ENCODE measurements at regions not wholly inside any gene's neighbourhood (a gene's known extent, or its start where the extent isn't known, plus 50 kb on each side); places are given as distances from the start of the nearest gene placed in this dataset.

DNA sequence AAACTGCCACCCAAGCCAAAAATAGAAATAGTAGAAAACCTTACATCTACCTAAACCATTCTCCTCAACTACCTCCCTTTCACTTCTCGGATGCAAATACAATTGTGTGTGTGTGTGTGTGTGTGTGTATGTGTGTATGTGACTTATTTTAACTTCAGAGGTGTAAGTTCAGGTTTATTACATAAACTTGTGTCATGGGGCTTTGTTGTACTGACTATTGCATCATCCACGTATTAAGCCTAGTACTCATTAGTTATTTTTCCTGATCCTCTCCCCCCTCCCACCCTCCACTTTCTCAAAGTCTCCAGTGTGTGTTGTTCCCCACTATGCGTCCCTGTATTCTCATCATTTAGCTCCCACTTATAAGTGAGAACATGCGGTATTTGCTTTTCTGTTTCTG is 592.5 kb upstream of the ATP2B1 start:
- no peaks in the 10 kb centered on the region for H3K36me3 Mint-ChIP-seq
- ATAC-seq (no peak), DNase-seq (no peak)
- no peaks in the 10 kb centered on the region for H3K9me3 Mint-ChIP-seq
- H3K4me3 ChIP-seq (ENCODE audit: low read length): no peak overlapping the region
- H3K27ac ChIP-seq (ENCODE audit: low read depth, low read length): no peak overlapping the region
- H3K27ac Mint-ChIP-seq: peak overlapping the region in 1 of 9 donors; percentile 47
- no peaks in the 10 kb centered on the region for H3K36me3 ChIP-seq (ENCODE audit: control insufficient read depth in 2 of 3, insufficient read depth in 3 of 3, low read length in 3 of 3)
- peaks cover 0 to 5% of the 10 kb centered on the region in 2 donors for H3K4me1 ChIP-seq (ENCODE audit: control insufficient read depth in 2 of 2, insufficient read depth in 2 of 2, low read length in 2 of 2)
- H3K27me3 ChIP-seq (ENCODE audit: control insufficient read depth in 2 of 2, insufficient read depth in 2 of 2, low read length in 2 of 2): no peaks in the 10 kb centered on the region
- ChIA-PET CTCF (no interaction called here), POLR2A (interaction anchor here (0.6 kb wide), 2 partner anchors 616 to 1057 kb away, joined by 3 read pairs; no protein-coding TSS in a partner anchor)
- peaks cover 2 to 17% (median 14%) of the 10 kb centered on the region in 5 donors for H3K27me3 Mint-ChIP-seq
- peaks cover 0 to 16% (median 5%) of the 10 kb centered on the region in 7 donors for H3K4me1 Mint-ChIP-seq
- H3K9me3 ChIP-seq (ENCODE audit: control insufficient read depth in 2 of 3, low read length in 3 of 3): no peaks in the 10 kb centered on the region
- intact Hi-C loops (cut with micrococcal nuclease): no loop called here
- no peak overlapping the region for H3K4me3 Mint-ChIP-seq

DNA sequence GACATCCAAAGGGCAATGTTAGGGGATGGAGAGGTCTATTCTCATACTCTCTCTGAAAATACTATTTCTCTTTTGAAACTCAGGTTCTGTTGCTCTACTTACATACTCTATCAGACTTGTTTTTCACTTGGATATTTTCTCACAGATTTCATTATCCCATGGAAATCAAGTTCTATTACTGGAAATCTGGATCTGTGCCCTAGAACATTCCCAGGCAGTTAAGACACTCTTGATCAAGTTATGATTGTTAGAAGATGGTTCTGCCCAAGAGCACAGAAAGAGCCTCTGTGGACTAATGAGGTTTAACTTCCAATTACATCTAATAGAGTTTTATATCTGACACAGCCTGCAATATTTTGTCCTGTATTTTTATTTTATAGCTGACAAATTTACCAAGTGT is 591.0 kb upstream of the ATP2B1 start:
- DNase-seq (no peak), ATAC-seq (no peak)
- Histone ChIP-seq H3K27ac (ENCODE audit: low read depth, low read length) (peak overlapping the region; percentile 33), H3K4me1 (ENCODE audit: control insufficient read depth in 2 of 2, insufficient read depth in 2 of 2, low read length in 2 of 2) (peaks cover 0 to 5% of the 10 kb centered on the region in 2 donors), H3K4me3 (ENCODE audit: low read length) (peak overlapping the region; percentile 45), H3K27me3 (ENCODE audit: control insufficient read depth in 2 of 2, insufficient read depth in 2 of 2, low read length in 2 of 2) (no peaks in the 10 kb centered on the region), H3K36me3 (ENCODE audit: control insufficient read depth in 2 of 3, insufficient read depth in 3 of 3, low read length in 3 of 3) (no peaks in the 10 kb centered on the region), H3K9me3 (ENCODE audit: control insufficient read depth in 2 of 3, low read length in 3 of 3) (no peaks in the 10 kb centered on the region)
- Mint-ChIP-seq H3K27ac (peak overlapping the region in 7 of 9 donors; percentile 4 to 87 (median 58)), H3K27me3 (peaks cover 6 to 21% (median 14%) of the 10 kb centered on the region in 5 donors), H3K4me3 (peak overlapping the region; percentile 62 to 84 (median 71)), H3K9me3 (no peaks in the 10 kb centered on the region), H3K36me3 (no peaks in the 10 kb centered on the region), H3K4me1 (peaks cover 0 to 16% (median 5%) of the 10 kb centered on the region in 7 donors)
- intact Hi-C loops (cut with micrococcal nuclease): no loop called here
- CTCF ChIA-PET: no interaction called here
- POLR2A ChIA-PET: no interaction called here

DNA sequence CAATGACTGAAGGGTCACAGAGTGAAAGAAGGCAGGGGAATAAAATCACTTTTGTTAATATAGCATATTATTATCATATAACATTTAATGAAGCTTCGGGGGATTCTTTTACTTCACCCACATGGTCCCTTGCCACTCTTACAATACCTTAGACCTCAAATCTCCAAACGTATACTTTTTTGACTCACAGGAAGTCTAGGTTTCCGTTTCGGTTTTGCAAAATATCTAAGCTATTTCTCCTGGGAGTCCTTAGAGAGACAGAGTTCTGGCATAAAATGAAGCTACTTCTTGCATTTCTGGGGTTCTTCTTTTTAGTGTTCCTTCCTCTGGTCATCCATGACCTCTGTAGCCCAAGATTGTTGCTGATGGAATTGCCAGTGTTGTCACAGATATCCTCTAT is 590.5 kb upstream of the ATP2B1 start:
- peak overlapping the region; percentile 33 for H3K27ac ChIP-seq (ENCODE audit: low read depth, low read length)
- Mint-ChIP-seq H3K27me3 (peaks cover 6 to 21% (median 14%) of the 10 kb centered on the region in 5 donors), H3K9me3 (no peaks in the 10 kb centered on the region), H3K4me3 (peak overlapping the region; percentile 62 to 84 (median 71)), H3K36me3 (no peaks in the 10 kb centered on the region), H3K27ac (peak overlapping the region in 7 of 9 donors; percentile 4 to 87 (median 58)), H3K4me1 (peaks cover 0 to 16% (median 5%) of the 10 kb centered on the region in 7 donors)
- H3K27me3 ChIP-seq (ENCODE audit: control insufficient read depth in 2 of 2, insufficient read depth in 2 of 2, low read length in 2 of 2): no peaks in the 10 kb centered on the region
- peak; percentile 37 for ATAC-seq
- DNase-seq: peak in 1 of 9 donors; percentile 18
- peaks cover 0 to 5% of the 10 kb centered on the region in 2 donors for H3K4me1 ChIP-seq (ENCODE audit: control insufficient read depth in 2 of 2, insufficient read depth in 2 of 2, low read length in 2 of 2)
- POLR2A ChIA-PET: no interaction called here
- CTCF ChIA-PET: interaction anchor here (0.7 kb wide), 1 partner anchor 566 kb away, joined by 4 read pairs; no protein-coding TSS in a partner anchor
- H3K9me3 ChIP-seq (ENCODE audit: control insufficient read depth in 2 of 3, low read length in 3 of 3): no peaks in the 10 kb centered on the region
- no peaks in the 10 kb centered on the region for H3K36me3 ChIP-seq (ENCODE audit: control insufficient read depth in 2 of 3, insufficient read depth in 3 of 3, low read length in 3 of 3)
- intact Hi-C loops (cut with micrococcal nuclease): no loop called here
- H3K4me3 ChIP-seq (ENCODE audit: low read length): peak overlapping the region; percentile 45

DNA sequence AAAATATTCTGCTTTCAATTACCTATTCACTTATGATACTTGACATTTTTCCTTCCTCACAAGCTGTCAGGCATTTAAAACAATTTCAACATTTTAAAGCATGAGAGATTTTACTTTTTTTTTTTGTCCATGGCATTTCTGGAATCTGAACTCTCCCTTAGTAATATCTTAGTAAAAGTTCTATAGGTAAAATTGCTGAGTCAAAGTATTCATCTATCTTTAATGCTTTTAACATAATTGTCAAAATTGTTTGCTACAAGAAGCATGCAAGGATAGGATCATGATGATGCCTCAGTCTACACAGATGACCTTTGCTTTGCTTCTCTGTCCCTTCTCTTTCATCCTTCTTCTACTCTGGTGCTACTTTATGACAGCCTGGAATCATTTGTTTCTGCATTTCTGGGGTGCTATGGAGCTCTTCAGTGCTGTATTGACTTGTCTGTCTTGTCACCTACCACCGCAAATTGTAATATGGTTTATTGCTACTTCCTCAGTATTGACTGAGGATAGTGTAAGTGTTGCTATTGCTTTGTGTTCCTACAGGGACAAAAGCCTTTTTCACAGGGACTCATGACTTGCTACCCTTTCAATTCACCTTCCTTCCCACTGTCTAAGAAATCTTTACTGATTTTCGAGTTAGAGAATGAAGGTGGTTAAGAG is 589.8 kb upstream of the ATP2B1 start:
- Histone ChIP-seq H3K4me1 (ENCODE audit: control insufficient read depth in 2 of 2, insufficient read depth in 2 of 2, low read length in 2 of 2) (peaks cover 0 to 5% of the 10 kb centered on the region in 2 donors), H3K27me3 (ENCODE audit: control insufficient read depth in 2 of 2, insufficient read depth in 2 of 2, low read length in 2 of 2) (no peaks in the 10 kb centered on the region), H3K4me3 (ENCODE audit: low read length) (no peak overlapping the region), H3K27ac (ENCODE audit: low read depth, low read length) (no peak overlapping the region), H3K36me3 (ENCODE audit: control insufficient read depth in 2 of 3, insufficient read depth in 3 of 3, low read length in 3 of 3) (no peaks in the 10 kb centered on the region), H3K9me3 (ENCODE audit: control insufficient read depth in 2 of 3, low read length in 3 of 3) (no peaks in the 10 kb centered on the region)
- Mint-ChIP-seq H3K4me1 (peaks cover 0 to 16% (median 5%) of the 10 kb centered on the region in 7 donors), H3K4me3 (peak overlapping the region in 7 of 10 donors; percentile 6 to 84 (median 69)), H3K36me3 (no peaks in the 10 kb centered on the region), H3K27ac (peak overlapping the region in 3 of 9 donors; percentile 4 to 84 (median 4)), H3K27me3 (peaks cover 6 to 21% (median 14%) of the 10 kb centered on the region in 5 donors), H3K9me3 (no peaks in the 10 kb centered on the region)
- intact Hi-C loops (cut with micrococcal nuclease): no loop called here
- CTCF ChIA-PET: interaction anchor here (0.7 kb wide), 1 partner anchor 565 kb away, joined by 4 read pairs; no protein-coding TSS in a partner anchor
- no peak for ATAC-seq
- no peak for DNase-seq
- POLR2A ChIA-PET: no interaction called here

DNA sequence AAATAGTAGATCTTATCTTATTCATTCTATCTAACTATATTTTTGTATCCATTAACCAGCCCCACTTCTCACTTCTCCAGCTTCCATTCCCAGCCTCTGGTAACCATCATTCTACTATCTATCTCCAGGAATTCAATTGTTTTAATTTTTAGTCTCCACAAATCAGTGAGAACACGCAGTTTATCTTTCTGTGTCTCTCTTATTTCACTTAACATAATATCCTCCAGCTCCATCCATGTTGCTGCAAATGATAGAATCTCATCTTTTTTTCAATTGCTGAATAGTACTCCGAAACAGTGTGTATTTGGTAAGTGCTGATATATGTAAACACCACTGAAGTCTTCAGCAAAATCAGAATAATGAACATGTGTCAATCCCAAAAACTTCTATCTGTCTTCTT is 587.2 kb upstream of the ATP2B1 start:
- peaks cover 0 to 16% (median 6%) of the 10 kb centered on the region in 7 donors for H3K4me1 Mint-ChIP-seq
- Histone ChIP-seq H3K9me3 (ENCODE audit: control insufficient read depth in 2 of 3, low read length in 3 of 3) (no peaks in the 10 kb centered on the region), H3K4me1 (ENCODE audit: control insufficient read depth in 2 of 2, insufficient read depth in 2 of 2, low read length in 2 of 2) (peaks cover 0 to 5% of the 10 kb centered on the region in 2 donors), H3K27me3 (ENCODE audit: control insufficient read depth in 2 of 2, insufficient read depth in 2 of 2, low read length in 2 of 2) (no peaks in the 10 kb centered on the region), H3K4me3 (ENCODE audit: low read length) (no peak overlapping the region), H3K36me3 (ENCODE audit: control insufficient read depth in 2 of 3, insufficient read depth in 3 of 3, low read length in 3 of 3) (no peaks in the 10 kb centered on the region), H3K27ac (ENCODE audit: low read depth, low read length) (no peak overlapping the region)
- CTCF ChIA-PET: no interaction called here
- no peak overlapping the region for H3K4me3 Mint-ChIP-seq
- ATAC-seq (no peak), DNase-seq (no peak)
- intact Hi-C loops (cut with micrococcal nuclease): no loop called here
- POLR2A ChIA-PET: no interaction called here
- peaks cover 0 to 2% (median 0%) of the 10 kb centered on the region in 11 donors for H3K9me3 Mint-ChIP-seq
- no peaks in the 10 kb centered on the region for H3K36me3 Mint-ChIP-seq
- H3K27ac Mint-ChIP-seq: no peak overlapping the region
- H3K27me3 Mint-ChIP-seq: peaks cover 6 to 18% (median 8%) of the 10 kb centered on the region in 5 donors

DNA sequence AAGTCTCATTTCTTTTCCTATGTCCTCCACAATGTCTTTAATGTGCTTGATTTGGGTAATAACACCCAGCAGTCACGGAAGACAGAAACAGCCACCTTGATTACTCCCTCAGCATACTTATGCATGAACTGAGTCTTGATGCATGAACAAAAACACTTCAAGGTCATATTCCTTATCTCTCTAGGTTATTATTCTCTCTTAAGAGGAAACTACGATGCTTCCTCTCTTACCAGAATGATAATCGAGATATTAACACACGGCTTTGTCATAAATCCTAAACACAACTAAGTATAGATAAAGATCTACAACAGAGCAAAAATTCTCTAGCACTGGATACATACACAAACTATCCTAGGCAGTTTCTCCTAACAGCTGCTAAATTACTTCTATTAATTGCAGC is 583.5 kb upstream of the ATP2B1 start:
- Mint-ChIP-seq H3K9me3 (peaks cover 0 to 22% (median 6%) of the 10 kb centered on the region in 11 donors), H3K36me3 (no peaks in the 10 kb centered on the region), H3K27me3 (peaks cover 0 to 7% (median 6%) of the 10 kb centered on the region in 5 donors), H3K27ac (no peak overlapping the region), H3K4me3 (no peak overlapping the region), H3K4me1 (peaks cover 0 to 4% (median 0%) of the 10 kb centered on the region in 7 donors)
- Histone ChIP-seq H3K27me3 (ENCODE audit: control insufficient read depth in 2 of 2, insufficient read depth in 2 of 2, low read length in 2 of 2) (no peaks in the 10 kb centered on the region), H3K4me3 (ENCODE audit: low read length) (no peak overlapping the region), H3K27ac (ENCODE audit: low read depth, low read length) (no peak overlapping the region), H3K36me3 (ENCODE audit: control insufficient read depth in 2 of 3, insufficient read depth in 3 of 3, low read length in 3 of 3) (no peaks in the 10 kb centered on the region), H3K9me3 (ENCODE audit: control insufficient read depth in 2 of 3, low read length in 3 of 3) (peaks cover 0 to 8% (median 0%) of the 10 kb centered on the region in 3 experiments), H3K4me1 (ENCODE audit: control insufficient read depth in 2 of 2, insufficient read depth in 2 of 2, low read length in 2 of 2) (no peaks in the 10 kb centered on the region)
- POLR2A ChIA-PET: no interaction called here
- no peak for ATAC-seq
- CTCF ChIA-PET: no interaction called here
- DNase-seq: no peak
- intact Hi-C loops (cut with micrococcal nuclease): no loop called here

All from naive thymus-derived CD4-positive, alpha-beta T cell (primary cell).